ENCODE measurements at regions not wholly inside any gene's neighbourhood (a gene's known extent, or its start where the extent isn't known, plus 50 kb on each side); places are given as distances from the start of the nearest gene placed in this dataset.

DNA sequence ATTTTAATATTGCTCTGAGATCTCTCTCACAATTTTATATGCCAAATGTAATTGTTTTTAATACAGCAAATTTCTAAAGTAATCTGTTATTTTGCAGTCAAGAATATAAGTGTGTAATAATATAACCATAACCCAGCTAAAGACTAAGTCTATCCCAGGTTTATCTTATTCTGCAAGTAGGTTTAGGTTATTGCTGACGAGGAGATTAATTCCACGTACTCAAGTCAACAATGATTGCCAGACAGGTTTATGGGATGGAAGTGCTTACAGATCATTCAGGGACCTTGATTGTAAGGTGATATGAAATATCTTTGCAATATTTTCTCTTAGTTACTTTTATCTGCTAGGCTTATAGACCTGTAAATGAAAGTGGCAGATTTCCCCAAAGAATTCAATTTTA is 698.3 kb downstream of the HDGFL1 start:
- TF ChIP-seq, protein P1, sequence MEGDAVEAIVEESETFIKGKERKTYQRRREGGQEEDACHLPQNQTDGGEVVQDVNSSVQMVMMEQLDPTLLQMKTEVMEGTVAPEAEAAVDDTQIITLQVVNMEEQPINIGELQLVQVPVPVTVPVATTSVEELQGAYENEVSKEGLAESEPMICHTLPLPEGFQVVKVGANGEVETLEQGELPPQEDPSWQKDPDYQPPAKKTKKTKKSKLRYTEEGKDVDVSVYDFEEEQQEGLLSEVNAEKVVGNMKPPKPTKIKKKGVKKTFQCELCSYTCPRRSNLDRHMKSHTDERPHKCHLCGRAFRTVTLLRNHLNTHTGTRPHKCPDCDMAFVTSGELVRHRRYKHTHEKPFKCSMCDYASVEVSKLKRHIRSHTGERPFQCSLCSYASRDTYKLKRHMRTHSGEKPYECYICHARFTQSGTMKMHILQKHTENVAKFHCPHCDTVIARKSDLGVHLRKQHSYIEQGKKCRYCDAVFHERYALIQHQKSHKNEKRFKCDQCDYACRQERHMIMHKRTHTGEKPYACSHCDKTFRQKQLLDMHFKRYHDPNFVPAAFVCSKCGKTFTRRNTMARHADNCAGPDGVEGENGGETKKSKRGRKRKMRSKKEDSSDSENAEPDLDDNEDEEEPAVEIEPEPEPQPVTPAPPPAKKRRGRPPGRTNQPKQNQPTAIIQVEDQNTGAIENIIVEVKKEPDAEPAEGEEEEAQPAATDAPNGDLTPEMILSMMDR (conservative IDR thresholded peaks at IDR 0.05; ENCODE audit: low read depth, low read length), result no peak
- DNase-seq (ENCODE audit: low read depth), result no peak
- no peak overlapping the region for H3K4me3 ChIP-seq (ENCODE audit: low read length)

DNA sequence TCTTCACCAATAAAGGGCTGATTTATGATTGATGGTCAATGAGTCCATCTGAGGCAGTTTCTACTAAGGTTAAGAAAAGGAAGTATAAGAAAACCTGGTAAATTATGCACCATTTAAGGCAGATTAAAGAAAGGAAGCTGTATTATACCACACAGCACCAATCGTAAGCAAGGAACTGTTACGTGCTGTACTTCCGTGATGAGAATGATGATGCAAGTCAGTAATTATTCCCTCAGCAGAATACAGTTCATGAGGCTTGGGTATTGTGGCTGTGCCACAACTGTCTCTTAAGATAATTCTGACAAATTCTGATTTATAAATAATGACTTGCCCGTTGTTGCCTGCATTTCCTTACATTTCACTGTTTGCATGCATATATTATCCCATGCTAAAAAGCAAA is 699.0 kb downstream of the HDGFL1 start:
- no peak overlapping the region for H3K4me3 ChIP-seq (ENCODE audit: low read length)
- no peak for DNase-seq (ENCODE audit: low read depth)
- TF ChIP-seq, protein P1 (conservative IDR thresholded peaks at IDR 0.05; ENCODE audit: low read depth, low read length), result no peak

DNA sequence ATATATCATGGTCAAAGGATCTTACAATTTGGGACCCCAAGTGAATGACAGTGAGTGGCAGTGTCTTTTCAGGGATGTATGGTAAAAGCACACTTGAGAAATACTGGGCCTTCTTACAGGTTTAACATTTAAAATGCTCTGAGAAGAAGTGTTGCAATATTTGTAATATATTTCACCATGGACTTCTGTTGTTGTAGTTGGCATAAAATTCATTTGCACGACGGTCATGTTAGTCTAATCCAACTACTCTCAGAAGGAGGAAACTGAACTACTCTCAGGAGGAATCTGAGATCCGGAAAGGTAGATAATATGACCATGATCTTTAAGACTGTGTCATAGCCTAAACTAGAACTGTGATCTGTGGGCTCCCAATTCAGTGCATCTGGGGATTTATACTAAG is 700.1 kb downstream of the HDGFL1 start:
- TF ChIP-seq, protein P1 (conservative IDR thresholded peaks at IDR 0.05; ENCODE audit: low read depth, low read length), result no peak
- H3K4me3 ChIP-seq (ENCODE audit: low read length), result no peak overlapping the region
- DNase-seq (ENCODE audit: low read depth), result no peak

DNA sequence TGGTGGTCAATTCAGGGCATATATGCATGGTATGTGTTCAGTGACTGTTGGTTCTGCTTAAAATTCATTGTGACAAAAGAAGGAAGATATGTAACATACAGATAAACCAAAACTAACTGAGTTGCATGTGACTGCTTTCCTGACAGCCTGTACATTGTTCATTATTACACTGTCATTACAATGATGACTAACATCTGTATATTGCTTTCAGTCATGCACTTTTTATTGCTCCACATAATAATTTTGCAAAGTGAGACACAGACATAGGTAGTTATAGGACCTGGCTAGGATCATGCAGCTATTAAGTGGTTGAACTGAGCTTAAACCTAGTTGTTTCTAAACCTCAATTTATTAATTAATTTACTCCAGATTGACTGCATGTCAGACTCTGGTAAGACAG is 703.2 kb downstream of the HDGFL1 start:
- TF ChIP-seq, protein P1 (conservative IDR thresholded peaks at IDR 0.05; ENCODE audit: low read depth, low read length), result no peak
- no peak for DNase-seq (ENCODE audit: low read depth)
- H3K4me3 ChIP-seq (ENCODE audit: low read length), result no peak overlapping the region

DNA sequence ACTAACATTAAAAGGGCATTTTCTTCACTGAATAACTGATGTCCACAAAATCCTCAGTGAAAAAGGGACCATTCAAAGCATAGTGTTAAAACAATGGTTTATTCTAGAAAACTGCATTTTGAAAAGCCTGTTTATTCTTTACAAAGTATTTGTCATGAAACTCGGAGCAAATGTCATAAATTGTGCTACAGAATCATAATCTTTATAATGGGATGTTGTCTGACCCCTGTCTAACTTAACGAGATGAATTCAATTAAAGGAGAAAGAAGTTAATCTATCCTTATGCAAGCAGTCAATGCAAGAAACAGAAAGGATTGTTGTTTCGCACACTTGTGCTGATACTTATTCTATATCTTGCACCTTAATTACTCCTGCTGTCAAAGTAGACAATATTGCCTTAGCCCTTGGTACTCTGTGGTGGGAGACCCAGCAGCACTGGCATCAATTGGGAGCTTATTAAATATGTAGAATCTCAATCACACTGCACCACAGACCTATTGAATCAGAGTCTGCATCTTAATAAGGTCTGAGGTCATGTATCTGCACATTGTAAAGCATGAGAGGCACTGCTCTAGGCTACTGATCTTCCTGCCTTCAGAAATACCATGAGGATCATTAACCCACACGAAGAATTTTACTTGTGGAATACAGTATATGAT is 708.3 kb downstream of the HDGFL1 start:
- no peak for DNase-seq (ENCODE audit: low read depth)
- TF ChIP-seq, protein P1 (conservative IDR thresholded peaks at IDR 0.05; ENCODE audit: low read depth, low read length), result no peak
- H3K4me3 ChIP-seq (ENCODE audit: low read length), result no peak overlapping the region

DNA sequence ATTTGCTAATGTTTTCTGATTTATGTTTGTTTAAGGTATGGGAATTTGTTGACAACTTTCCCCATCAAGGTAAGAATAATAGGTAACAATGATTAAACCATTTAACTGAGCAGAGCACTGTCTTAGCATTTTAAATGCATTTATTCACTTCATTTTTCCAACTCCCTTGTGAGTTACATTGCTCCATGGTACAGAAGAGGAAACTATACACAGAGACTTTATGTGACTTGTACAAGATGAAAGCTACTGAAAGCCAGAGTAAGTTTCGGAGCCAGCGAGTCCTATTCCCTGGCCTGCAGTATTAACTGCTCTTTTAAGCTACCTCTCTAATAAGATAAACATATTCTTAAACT is 708.8 kb downstream of the HDGFL1 start:
- H3K4me3 ChIP-seq (ENCODE audit: low read length), result no peak overlapping the region
- TF ChIP-seq, protein P1 (conservative IDR thresholded peaks at IDR 0.05; ENCODE audit: low read depth, low read length), result no peak
- DNase-seq (ENCODE audit: low read depth), result no peak

DNA sequence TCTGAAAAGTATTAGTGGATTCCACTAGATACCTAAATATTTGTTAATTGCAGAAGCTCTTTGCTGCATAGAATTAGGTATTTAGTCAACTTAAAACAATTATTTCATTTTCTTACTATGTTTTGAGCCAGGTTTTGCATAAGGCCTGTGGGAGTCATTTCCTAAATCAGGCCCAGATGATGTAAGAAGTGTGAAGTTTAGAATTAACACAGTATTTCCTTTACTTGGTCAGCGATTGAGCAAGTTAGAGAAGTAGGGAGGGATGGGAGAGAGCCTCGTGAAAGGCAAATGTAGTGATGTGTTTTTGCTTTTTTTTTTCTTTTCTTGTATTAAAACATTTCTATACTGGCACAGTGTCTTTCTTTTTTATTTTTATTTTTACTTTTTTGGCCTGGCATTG is 711.1 kb downstream of the HDGFL1 start:
- TF ChIP-seq, protein P1 (conservative IDR thresholded peaks at IDR 0.05; ENCODE audit: low read depth, low read length), result no peak
- DNase-seq (ENCODE audit: low read depth), result no peak
- no peak overlapping the region for H3K4me3 ChIP-seq (ENCODE audit: low read length)
